ENCODE measurements at regions not wholly inside any gene's neighbourhood (a gene's known extent, or its start where the extent isn't known, plus 50 kb on each side); places are given as distances from the start of the nearest gene placed in this dataset.
"Not testable (repeated sequence)": the region's sequence is repeated elsewhere in the genome, so short reads cannot be mapped to it uniquely, and the experiment has no call there.

GRCh38 chr5:113713051-113713450, 199.6 kb downstream of the YTHDC2 start:
- H2AFZ ChIP-seq (ENCODE audit: low read depth, low read length), result no peak overlapping the region
- no peak overlapping the region for H3K9ac ChIP-seq (ENCODE audit: low read length)
- no peak for TF ChIP-seq CTCF (IDR thresholded peaks at IDR 0.05; ENCODE audit: low read depth, low read length)
- no peak for TF ChIP-seq EZH2phosphoT487 (IDR thresholded peaks at IDR 0.05; ENCODE audit: low read depth)
- no peaks in the 10 kb centered on the region for H3K27me3 ChIP-seq (ENCODE audit: low read depth, low read length)
- no peak overlapping the region for H3K4me2 ChIP-seq (ENCODE audit: low read length)
- no peaks in the 10 kb centered on the region for H3K79me2 ChIP-seq (ENCODE audit: low read length)
- H3K9me3 ChIP-seq (ENCODE audit: insufficient read depth, low read length), result no peaks in the 10 kb centered on the region
- no peak overlapping the region for H3K27ac ChIP-seq (ENCODE audit: low read length)
- no peaks in the 10 kb centered on the region for H4K20me1 ChIP-seq (ENCODE audit: insufficient read depth, low read length)
- no peak overlapping the region for H3K4me3 ChIP-seq (ENCODE audit: low read length)
- no peaks in the 10 kb centered on the region for H3K36me3 ChIP-seq (replicated peaks; ENCODE audit: low read depth, low read length)
- H3K4me1 ChIP-seq (ENCODE audit: low read length), result no peaks in the 10 kb centered on the region

- H3K27me3 ChIP-seq (ENCODE audit: low read depth, low read length); H3K27ac ChIP-seq (ENCODE audit: low read length); H3K36me3 ChIP-seq (replicated peaks; ENCODE audit: low read depth, low read length); H3K79me2 ChIP-seq (ENCODE audit: low read length); H3K9me3 ChIP-seq (ENCODE audit: insufficient read depth, low read length); H4K20me1 ChIP-seq (ENCODE audit: insufficient read depth, low read length); H3K9ac ChIP-seq (ENCODE audit: low read length); H3K4me1 ChIP-seq (ENCODE audit: low read length); H3K4me2 ChIP-seq (ENCODE audit: low read length); H2AFZ ChIP-seq (ENCODE audit: low read depth, low read length); H3K4me3 ChIP-seq (ENCODE audit: low read length): not testable (repeated sequence)
These were observed 202.4 kb downstream of the YTHDC2 start for GRCh38 chr5:113715921-113716320.

GRCh38 chr5:113719549-113719948, 206.1 kb downstream of the YTHDC2 start:
- no peak overlapping the region for H3K4me2 ChIP-seq (ENCODE audit: low read length)
- H3K79me2 ChIP-seq (ENCODE audit: low read length), result no peaks in the 10 kb centered on the region
- no peaks in the 10 kb centered on the region for H3K36me3 ChIP-seq (replicated peaks; ENCODE audit: low read depth, low read length)
- no peaks in the 10 kb centered on the region for H3K27me3 ChIP-seq (ENCODE audit: low read depth, low read length)
- no peak overlapping the region for H3K27ac ChIP-seq (ENCODE audit: low read length)
- TF ChIP-seq EZH2phosphoT487 (IDR thresholded peaks at IDR 0.05; ENCODE audit: low read depth) (no peak), CTCF (IDR thresholded peaks at IDR 0.05; ENCODE audit: low read depth, low read length) (no peak)
- H3K4me1 ChIP-seq (ENCODE audit: low read length), result no peaks in the 10 kb centered on the region
- no peak overlapping the region for H2AFZ ChIP-seq (ENCODE audit: low read depth, low read length)
- H3K4me3 ChIP-seq (ENCODE audit: low read length), result no peak overlapping the region
- H3K9me3 ChIP-seq (ENCODE audit: insufficient read depth, low read length), result no peaks in the 10 kb centered on the region
- H3K9ac ChIP-seq (ENCODE audit: low read length), result no peak overlapping the region
- no peaks in the 10 kb centered on the region for H4K20me1 ChIP-seq (ENCODE audit: insufficient read depth, low read length)

- Histone ChIP-seq H3K4me3 (ENCODE audit: low read length) (no peak overlapping the region), H4K20me1 (ENCODE audit: insufficient read depth, low read length) (no peaks in the 10 kb centered on the region), H3K9ac (ENCODE audit: low read length) (no peak overlapping the region), H2AFZ (ENCODE audit: low read depth, low read length) (no peak overlapping the region), H3K4me1 (ENCODE audit: low read length) (no peaks in the 10 kb centered on the region), H3K4me2 (ENCODE audit: low read length) (no peak overlapping the region), H3K36me3 (replicated peaks; ENCODE audit: low read depth, low read length) (no peaks in the 10 kb centered on the region), H3K9me3 (ENCODE audit: insufficient read depth, low read length) (no peaks in the 10 kb centered on the region), H3K79me2 (ENCODE audit: low read length) (no peaks in the 10 kb centered on the region), H3K27me3 (ENCODE audit: low read depth, low read length) (no peaks in the 10 kb centered on the region), H3K27ac (ENCODE audit: low read length) (no peak overlapping the region)
- TF ChIP-seq CTCF (IDR thresholded peaks at IDR 0.05; ENCODE audit: low read depth, low read length) (no peak), EZH2phosphoT487 (IDR thresholded peaks at IDR 0.05; ENCODE audit: low read depth) (no peak)
These were observed 207.7 kb downstream of the YTHDC2 start for GRCh38 chr5:113721171-113721570.

- Histone ChIP-seq H3K4me3 (ENCODE audit: low read length) (no peak overlapping the region), H3K9me3 (ENCODE audit: insufficient read depth, low read length) (no peaks in the 10 kb centered on the region), H3K4me1 (ENCODE audit: low read length) (no peaks in the 10 kb centered on the region), H3K27ac (ENCODE audit: low read length) (no peak overlapping the region), H3K9ac (ENCODE audit: low read length) (no peak overlapping the region), H2AFZ (ENCODE audit: low read depth, low read length) (no peak overlapping the region), H3K4me2 (ENCODE audit: low read length) (no peak overlapping the region), H3K79me2 (ENCODE audit: low read length) (no peaks in the 10 kb centered on the region), H4K20me1 (ENCODE audit: insufficient read depth, low read length) (no peaks in the 10 kb centered on the region), H3K27me3 (ENCODE audit: low read depth, low read length) (no peaks in the 10 kb centered on the region), H3K36me3 (replicated peaks; ENCODE audit: low read depth, low read length) (no peaks in the 10 kb centered on the region)
- TF ChIP-seq EZH2phosphoT487 (IDR thresholded peaks at IDR 0.05; ENCODE audit: low read depth), result no peak
- no peak for TF ChIP-seq CTCF (IDR thresholded peaks at IDR 0.05; ENCODE audit: low read depth, low read length)
These were observed 209.5 kb downstream of the YTHDC2 start for GRCh38 chr5:113723021-113723420.
